ENCODE measurements at regions not wholly inside any gene's neighbourhood (a gene's known extent, or its start where the extent isn't known, plus 50 kb on each side); places are given as distances from the start of the nearest gene placed in this dataset.
"Not testable (repeated sequence)": the region's sequence is repeated elsewhere in the genome, so short reads cannot be mapped to it uniquely, and the experiment has no call there.

DNA sequence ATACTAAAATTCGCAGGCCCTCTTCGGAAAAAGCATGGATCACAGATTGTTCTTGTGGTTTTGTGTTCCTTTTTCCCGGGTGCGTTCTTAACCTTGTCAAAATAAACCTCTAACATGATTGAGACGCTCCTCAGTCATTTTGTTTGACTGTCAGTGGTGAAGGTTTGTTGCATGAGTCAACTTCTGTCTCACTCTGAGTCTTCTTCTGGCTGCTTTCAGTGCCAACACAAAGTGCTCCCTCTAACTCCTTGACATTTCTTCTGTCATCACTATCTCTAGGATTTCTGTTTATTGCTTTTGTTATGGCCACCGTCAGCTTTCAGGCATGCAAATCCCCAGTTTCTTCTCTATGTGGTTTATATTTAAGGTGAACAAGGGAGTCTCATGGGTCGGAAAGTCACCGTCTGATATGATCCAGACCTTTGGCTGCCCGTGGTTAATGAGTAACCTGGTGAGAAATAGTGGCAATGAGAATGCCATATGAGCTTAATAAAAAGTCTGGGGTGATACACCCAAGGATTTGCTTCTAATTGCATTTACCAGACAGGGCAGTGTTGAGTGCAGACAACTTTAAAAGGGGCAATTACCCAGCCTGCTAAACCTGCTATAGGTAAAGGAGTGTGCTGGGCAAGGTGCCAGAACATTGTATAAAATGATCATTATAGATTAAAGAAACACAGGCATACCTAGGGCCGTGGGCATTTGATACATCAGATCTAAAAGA is 248.9 kb upstream of the FAM240B start:
- ATAC-seq (ENCODE audit: low read depth); H3K36me3 Mint-ChIP-seq; H3K27ac Mint-ChIP-seq; POLR2A ChIA-PET; H3K27me3 Mint-ChIP-seq; DNase-seq; H3K4me1 Mint-ChIP-seq; H3K4me3 Mint-ChIP-seq; H3K9me3 Mint-ChIP-seq: not testable (repeated sequence)

DNA sequence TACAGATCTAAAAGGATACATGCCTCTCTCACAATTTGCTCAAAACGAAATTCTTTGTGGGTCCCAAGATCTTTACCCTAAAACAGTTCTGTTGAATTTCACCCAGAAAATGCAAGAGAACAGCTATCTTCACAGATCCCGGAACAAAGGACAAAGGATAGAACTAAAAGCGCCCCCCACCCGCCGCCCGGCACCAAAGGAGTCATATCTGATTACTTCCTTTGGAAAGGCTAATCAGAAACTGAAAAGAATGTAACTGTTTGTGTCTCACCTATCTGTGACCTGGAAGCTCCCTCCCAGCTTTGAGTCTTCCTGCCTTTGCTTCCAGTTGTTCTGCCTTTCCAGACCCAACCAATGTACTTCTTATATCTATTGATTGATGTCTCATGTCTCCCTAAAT is 247.9 kb upstream of the FAM240B start:
- ATAC-seq (ENCODE audit: low read depth); POLR2A ChIA-PET; DNase-seq; H3K9me3 Mint-ChIP-seq; H3K4me3 Mint-ChIP-seq; H3K36me3 Mint-ChIP-seq; H3K4me1 Mint-ChIP-seq; H3K27me3 Mint-ChIP-seq; H3K27ac Mint-ChIP-seq: not testable (repeated sequence)

DNA sequence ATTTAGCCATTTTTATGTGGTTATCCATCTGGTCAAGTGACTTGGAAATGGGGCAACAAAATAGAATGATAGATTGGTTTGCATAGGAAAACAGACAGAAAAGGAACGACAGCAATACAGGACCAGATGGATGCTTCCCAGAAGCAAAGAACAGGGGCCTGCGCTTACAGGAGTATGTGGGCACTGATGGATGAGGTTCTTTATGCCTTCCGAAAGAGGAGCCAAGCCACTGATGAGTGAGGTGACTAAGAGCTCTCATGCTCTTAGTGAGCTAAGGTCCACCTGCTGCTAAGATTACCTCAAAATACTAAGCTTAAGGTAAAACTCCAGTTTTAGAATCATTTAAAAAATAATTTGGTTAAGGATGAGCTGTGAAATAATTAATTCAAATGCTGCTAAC is 247.4 kb upstream of the FAM240B start:
- H3K27me3 Mint-ChIP-seq; H3K9me3 Mint-ChIP-seq; H3K4me1 Mint-ChIP-seq; POLR2A ChIA-PET; H3K36me3 Mint-ChIP-seq; H3K27ac Mint-ChIP-seq; ATAC-seq (ENCODE audit: low read depth); H3K4me3 Mint-ChIP-seq; DNase-seq: not testable (repeated sequence)

DNA sequence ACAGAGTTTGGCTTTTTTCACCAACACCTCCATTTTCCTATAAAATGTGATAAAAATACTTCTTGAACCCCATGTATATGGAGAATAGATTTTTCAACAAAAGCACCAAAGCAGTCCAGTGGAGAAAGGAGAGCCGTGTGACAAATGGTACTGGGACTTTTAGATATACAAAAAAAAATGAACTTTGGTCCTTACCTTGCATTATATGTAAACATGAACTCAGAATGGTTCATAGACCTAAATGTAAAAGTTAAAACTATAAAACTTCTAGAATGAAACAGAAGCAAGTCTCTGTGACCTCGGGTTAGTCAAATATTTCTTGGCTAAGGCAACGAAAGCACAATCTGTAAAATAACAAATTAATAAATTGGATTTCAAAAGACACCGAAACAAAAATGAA is 239.9 kb upstream of the FAM240B start:
- H3K27ac Mint-ChIP-seq; DNase-seq; H3K36me3 Mint-ChIP-seq; H3K9me3 Mint-ChIP-seq; H3K4me1 Mint-ChIP-seq; POLR2A ChIA-PET; H3K27me3 Mint-ChIP-seq; ATAC-seq (ENCODE audit: low read depth); H3K4me3 Mint-ChIP-seq: not testable (repeated sequence)

DNA sequence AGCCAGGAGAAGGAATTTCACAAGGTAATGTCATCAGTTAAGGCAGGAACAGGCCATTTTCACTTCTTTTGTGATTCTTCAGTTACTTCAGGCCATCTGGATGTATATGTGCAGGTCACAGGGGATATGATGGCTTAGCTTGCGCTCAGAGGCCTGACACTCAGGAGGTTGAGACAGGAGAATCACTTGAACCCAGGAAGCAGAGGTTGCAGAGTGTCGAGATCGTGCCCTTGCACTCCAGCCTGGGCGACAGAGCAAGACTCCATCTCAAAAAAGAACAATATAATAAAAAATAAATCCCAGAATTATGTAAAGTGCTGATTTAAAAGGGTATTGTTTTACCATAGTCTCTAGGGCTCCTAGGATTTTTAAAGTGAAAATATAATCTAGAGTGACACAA is 235.9 kb upstream of the FAM240B start:
- H3K9me3 Mint-ChIP-seq; H3K27me3 Mint-ChIP-seq; H3K4me3 Mint-ChIP-seq; POLR2A ChIA-PET; H3K27ac Mint-ChIP-seq; H3K4me1 Mint-ChIP-seq; ATAC-seq (ENCODE audit: low read depth); DNase-seq; H3K36me3 Mint-ChIP-seq: not testable (repeated sequence)

DNA sequence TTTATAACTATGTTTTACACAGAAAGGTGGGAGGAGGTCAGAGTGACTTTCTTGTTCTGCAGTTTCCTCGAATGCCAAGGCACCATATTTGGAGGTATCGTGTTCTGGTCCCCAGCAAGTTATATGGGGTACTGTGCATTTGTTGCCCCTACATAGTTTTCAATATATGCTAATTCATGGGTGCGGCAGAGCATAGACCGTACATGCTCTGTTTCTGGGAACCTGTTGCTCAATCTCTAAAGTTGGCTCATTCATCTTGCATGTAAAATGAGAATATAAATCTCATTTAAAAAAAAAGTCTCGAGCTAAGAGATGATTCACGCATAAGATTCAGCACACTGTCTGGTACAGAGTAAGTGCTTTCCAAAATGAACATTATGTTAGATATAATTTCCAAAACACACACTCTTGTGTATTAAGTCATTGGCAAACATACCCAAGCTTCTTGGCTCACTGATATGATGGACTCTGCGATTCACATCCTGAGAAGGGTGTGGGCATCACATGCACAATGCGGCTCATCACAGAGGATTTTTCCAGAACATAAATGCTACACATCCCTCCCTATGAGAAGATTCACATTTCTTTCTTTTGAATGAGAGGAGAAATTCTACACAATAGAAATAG is 232.9 kb upstream of the FAM240B start:
- H3K4me3 Mint-ChIP-seq; ATAC-seq (ENCODE audit: low read depth); DNase-seq; H3K27ac Mint-ChIP-seq; H3K27me3 Mint-ChIP-seq; POLR2A ChIA-PET; H3K36me3 Mint-ChIP-seq; H3K9me3 Mint-ChIP-seq; H3K4me1 Mint-ChIP-seq: not testable (repeated sequence)

DNA sequence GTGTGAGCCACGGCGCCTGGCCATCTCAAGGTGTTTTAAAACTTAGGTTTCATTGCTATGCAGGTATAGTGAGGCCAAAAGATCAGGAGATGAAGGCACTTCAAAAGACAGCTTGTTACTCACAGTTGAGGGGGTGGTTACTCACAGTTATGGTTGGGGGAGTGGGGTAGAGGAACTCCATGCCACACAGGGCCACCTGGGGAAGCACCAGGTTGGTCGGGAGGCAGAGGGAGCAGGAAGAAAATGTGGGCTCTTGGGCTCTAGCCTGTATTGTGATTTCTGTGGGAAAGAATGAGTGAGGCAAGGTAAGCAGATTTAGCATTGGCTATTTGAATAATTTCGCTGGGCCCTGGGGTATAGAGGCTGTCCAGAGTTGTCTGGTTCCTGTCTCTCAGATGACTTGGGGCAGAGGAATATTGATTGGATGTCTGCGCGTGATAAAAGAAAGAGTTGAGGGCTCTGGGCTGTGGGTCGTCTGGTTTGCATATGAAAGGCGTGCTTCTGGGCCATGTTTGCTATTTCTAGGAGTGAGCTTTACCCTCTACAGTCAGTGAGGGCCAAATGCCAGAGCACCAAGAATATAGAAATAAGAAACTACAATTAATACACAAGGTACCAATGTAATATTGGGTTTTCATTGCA is 226.1 kb upstream of the FAM240B start:
- H3K27me3 Mint-ChIP-seq; DNase-seq; H3K4me1 Mint-ChIP-seq; ATAC-seq (ENCODE audit: low read depth); POLR2A ChIA-PET; H3K9me3 Mint-ChIP-seq; H3K36me3 Mint-ChIP-seq; H3K4me3 Mint-ChIP-seq; H3K27ac Mint-ChIP-seq: not testable (repeated sequence)

DNA sequence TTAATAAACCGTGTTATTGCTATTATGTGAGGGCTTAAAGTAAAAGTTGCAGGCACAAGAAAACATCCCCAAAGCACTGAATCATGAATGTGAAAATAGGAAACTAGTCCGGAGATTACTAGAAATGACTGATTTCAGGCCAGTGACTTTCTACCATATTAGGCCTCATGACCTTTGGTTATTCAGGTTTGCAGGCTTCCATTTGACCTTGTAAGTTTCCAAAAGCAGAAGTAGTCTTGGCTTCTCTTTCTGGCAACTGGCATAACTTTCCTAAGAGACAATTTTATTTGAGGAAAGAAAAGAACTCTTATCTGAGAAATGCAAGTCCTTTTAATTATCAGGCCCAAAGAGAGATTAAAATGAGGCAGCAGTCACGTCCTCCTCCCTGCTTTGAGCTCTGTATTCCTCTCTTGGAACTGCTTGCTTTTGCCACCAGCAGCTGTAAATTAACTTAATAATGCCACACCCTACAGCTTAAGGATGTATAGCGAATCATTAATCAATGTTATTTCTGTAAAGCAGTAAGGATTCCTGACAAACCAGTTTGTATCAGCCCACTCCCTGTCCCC is 225.0 kb upstream of the FAM240B start:
- H3K27me3 Mint-ChIP-seq; ATAC-seq (ENCODE audit: low read depth); DNase-seq; POLR2A ChIA-PET; H3K36me3 Mint-ChIP-seq; H3K9me3 Mint-ChIP-seq; H3K4me3 Mint-ChIP-seq; H3K4me1 Mint-ChIP-seq; H3K27ac Mint-ChIP-seq: not testable (repeated sequence)

DNA sequence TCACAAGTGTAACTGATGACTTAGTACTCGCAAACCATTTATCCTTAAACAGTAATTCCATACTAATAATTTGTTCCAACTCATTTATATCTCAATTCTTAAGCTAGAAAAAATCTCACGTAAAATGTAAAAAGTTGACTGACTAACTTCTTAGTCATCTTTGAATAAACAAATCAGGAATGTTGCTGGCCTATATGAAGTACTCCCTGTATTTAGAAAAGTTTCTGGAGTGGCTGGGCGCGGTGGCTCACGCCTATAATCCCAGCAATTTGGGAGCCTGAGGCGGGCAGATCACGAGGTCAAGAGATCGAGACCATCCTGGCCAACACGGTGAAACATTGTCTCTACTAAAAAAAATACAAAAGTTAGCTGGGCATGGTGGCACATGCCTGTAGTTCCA is 220.6 kb upstream of the FAM240B start:
- POLR2A ChIA-PET; H3K27ac Mint-ChIP-seq; ATAC-seq (ENCODE audit: low read depth): not testable (repeated sequence)

DNA sequence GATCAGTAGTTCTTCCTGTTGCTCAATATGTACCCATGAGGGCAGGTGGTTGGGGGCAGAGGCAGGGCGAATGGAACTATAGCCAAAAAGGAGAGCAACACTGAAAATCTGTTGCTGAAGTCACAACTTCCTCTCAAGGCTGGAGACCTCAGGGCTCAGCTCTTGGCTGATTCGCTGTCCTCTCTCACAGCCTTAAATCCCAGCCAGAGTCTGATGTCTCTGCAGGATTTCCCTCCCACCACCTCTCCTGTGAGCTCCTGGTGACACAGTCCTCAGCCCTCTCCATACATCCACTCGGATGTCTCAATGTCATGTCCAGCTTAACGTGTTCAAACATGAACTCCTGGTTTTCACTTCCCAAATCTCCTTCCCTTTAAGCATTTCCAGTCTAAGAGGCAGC is 218.7 kb upstream of the FAM240B start:
- H3K36me3 Mint-ChIP-seq; DNase-seq; H3K4me3 Mint-ChIP-seq; H3K9me3 Mint-ChIP-seq; ATAC-seq (ENCODE audit: low read depth); POLR2A ChIA-PET; H3K27me3 Mint-ChIP-seq; H3K4me1 Mint-ChIP-seq; H3K27ac Mint-ChIP-seq: not testable (repeated sequence)

More for the DNA sequence above, 220.6 kb upstream of the FAM240B start:
- not testable (repeated sequence) for H3K27me3 Mint-ChIP-seq, H3K36me3 Mint-ChIP-seq, H3K4me3 Mint-ChIP-seq, H3K4me1 Mint-ChIP-seq, DNase-seq, H3K9me3 Mint-ChIP-seq

DNA sequence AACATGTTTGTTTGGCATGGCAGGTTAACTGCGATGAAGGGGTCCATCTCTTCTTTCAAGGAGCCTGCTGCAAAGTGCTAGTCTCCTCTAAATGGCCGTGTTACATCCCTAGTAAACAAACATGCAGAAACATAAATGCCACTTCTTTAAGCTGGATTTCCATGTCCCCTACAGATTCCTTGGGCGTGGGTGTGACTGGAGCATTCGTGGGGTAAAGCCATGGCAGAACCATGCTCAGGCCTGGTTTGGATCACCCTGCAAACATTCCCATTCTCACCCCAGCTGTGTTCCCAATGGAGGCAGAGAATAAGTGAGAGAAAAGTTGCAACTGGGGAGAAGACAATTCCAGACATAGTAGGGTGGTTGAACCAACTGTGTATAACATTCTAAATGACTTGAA is 208.0 kb upstream of the FAM240B start:
- H3K4me3 Mint-ChIP-seq; ATAC-seq (ENCODE audit: low read depth); H3K9me3 Mint-ChIP-seq; POLR2A ChIA-PET; H3K27ac Mint-ChIP-seq; H3K4me1 Mint-ChIP-seq; DNase-seq; H3K27me3 Mint-ChIP-seq; H3K36me3 Mint-ChIP-seq: not testable (repeated sequence)

DNA sequence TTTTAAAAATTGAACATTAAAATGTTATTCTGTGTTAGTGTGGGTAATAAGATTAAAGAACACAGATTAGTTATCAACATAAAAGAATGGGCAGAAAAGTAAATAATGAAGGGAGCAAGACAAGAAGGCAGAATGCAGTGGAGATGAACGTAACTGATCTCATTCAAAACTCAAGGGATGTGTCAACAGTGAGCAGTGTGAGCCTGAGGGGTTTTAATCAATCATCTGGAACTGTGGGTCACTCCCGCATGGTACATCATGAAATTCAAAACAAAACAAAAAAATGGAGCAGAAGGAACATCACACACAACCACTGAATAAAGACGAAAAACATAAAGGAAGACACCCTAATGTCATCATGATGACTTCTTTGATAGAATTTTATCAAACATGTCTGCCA is 206.6 kb upstream of the FAM240B start:
- H3K9me3 Mint-ChIP-seq; H3K36me3 Mint-ChIP-seq; H3K27ac Mint-ChIP-seq; H3K27me3 Mint-ChIP-seq; ATAC-seq (ENCODE audit: low read depth); H3K4me3 Mint-ChIP-seq; POLR2A ChIA-PET; DNase-seq; H3K4me1 Mint-ChIP-seq: not testable (repeated sequence)

DNA sequence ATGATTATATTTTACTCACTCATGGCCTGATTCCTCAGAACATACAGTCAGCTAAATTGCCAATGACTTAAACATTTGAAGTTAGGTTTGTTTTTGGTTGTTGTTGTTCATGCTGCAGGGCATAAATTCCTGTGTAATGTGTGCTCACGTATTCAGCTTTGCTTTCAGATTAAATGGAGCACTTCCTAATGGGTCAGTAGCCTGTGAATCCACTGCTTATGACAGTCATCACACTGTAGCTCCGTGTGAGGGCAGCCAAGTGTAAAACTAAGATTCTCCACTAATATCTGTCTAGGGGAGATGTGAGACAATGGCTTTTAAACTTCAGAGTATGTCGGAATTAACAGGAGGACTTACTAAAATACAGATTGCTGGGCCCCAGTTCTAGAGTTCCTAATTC is 201.3 kb upstream of the FAM240B start:
- H3K27me3 Mint-ChIP-seq; H3K4me1 Mint-ChIP-seq; DNase-seq; H3K4me3 Mint-ChIP-seq; H3K36me3 Mint-ChIP-seq; POLR2A ChIA-PET; ATAC-seq (ENCODE audit: low read depth); H3K9me3 Mint-ChIP-seq; H3K27ac Mint-ChIP-seq: not testable (repeated sequence)

DNA sequence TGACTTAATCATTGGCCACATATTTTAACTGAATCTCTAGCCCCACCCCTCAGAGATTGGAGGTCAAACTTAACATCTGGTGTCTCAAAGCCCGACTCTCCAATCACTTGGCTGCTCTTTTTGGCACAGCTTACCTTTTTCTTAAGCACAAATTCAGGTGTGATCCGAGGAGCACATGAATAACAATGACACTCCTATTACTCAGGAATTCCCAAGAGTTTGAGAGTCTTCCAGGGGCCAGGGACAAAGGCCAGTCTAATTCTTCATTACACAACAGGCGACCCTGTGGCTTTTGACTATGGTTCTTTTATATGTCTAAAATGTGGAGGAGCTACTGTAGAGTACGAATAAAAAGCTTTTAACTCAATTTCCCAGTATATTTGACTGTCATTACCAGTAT is 190.7 kb upstream of the FAM240B start:
- H3K27me3 Mint-ChIP-seq; H3K4me1 Mint-ChIP-seq; H3K4me3 Mint-ChIP-seq; H3K9me3 Mint-ChIP-seq; H3K36me3 Mint-ChIP-seq; POLR2A ChIA-PET; DNase-seq; H3K27ac Mint-ChIP-seq; ATAC-seq (ENCODE audit: low read depth): not testable (repeated sequence)
